Brain microvascular endothelial cell (primary cell): ENCODE measurements at regions not wholly inside any gene's neighbourhood (a gene's known extent, or its start where the extent isn't known, plus 50 kb on each side); places are given as distances from the start of the nearest gene placed in this dataset.
A peak's percentile ranks its signal among the peaks of the same experiment; 100 is the strongest.

Source experiments
- DNase-seq: peaks from one replicate; pipeline ENCODE4 v3.0.0-alpha.2; 2020
- H3K27ac ChIP-seq: fragments of 250-450 bp; sonication (Bioruptor Pico); 2 replicates; pipeline ENCODE4 v1.5.1; 2020; ENCODE audit warnings: mild to moderate bottlenecking, moderate library complexity
- H3K27me3 ChIP-seq: fragments of 250-450 bp; sonication (Bioruptor Pico); replicated peaks from 2 replicates; pipeline ENCODE4 v1.5.1; 2020; ENCODE audit warnings: mild to moderate bottlenecking
- H3K36me3 ChIP-seq: fragments of 250-450 bp; sonication (Bioruptor Pico); replicated peaks from 2 replicates; pipeline ENCODE4 v1.5.1; 2020; ENCODE audit warnings: mild to moderate bottlenecking
- H3K4me3 ChIP-seq: 2 replicates; pipeline ENCODE4 v1.5.1; 2011; ENCODE audit warnings: low read depth, mild to moderate bottlenecking, control low read depth, low read length, moderate library complexity
- CTCF ChIP-seq: IDR thresholded peaks from 2 replicates; pipeline ENCODE4 v1.5.1; 2011; ENCODE audit warnings: low read depth, mild to moderate bottlenecking, moderate library complexity, low read length, control low read depth, inconsistent platforms; ENCODE audit errors: missing control alignments
- in situ Hi-C: cut with HindIII; loops from 2 replicates; pipeline ENCODE4 v1.10.0; 2017; ENCODE audit warnings: low sequenced_read_pairs, low pct_ligation_motif_present

GRCh38 chr1:50349242-50349565, 74.0 kb downstream of the DMRTA2 start:
- no peak for TF ChIP-seq CTCF
- no peak for DNase-seq
- Histone ChIP-seq H3K27ac (no peak overlapping the region), H3K27me3 (no peaks in the 10 kb centered on the region), H3K4me3 (no peak overlapping the region), H3K36me3 (no peaks in the 10 kb centered on the region)
- in situ Hi-C loops = no loop called here

GRCh38 chr1:50348449-50349241, 74.6 kb downstream of the DMRTA2 start:
- Histone ChIP-seq H3K36me3 (no peaks in the 10 kb centered on the region), H3K4me3 (no peak overlapping the region), H3K27me3 (no peaks in the 10 kb centered on the region), H3K27ac (no peak overlapping the region)
- in situ Hi-C loops = no loop called here
- DNase-seq = peak; percentile 66
- peak; percentile 86 for TF ChIP-seq CTCF

GRCh38 chr1:50347933-50348332, 75.3 kb downstream of the DMRTA2 start:
- no peak for DNase-seq
- in situ Hi-C loops = no loop called here
- Histone ChIP-seq H3K4me3 (no peak overlapping the region), H3K27ac (no peak overlapping the region), H3K27me3 (no peaks in the 10 kb centered on the region), H3K36me3 (no peaks in the 10 kb centered on the region)
- no peak for TF ChIP-seq CTCF

- H3K27me3 ChIP-seq = no peaks in the 10 kb centered on the region
- in situ Hi-C loops = no loop called here
- no peaks in the 10 kb centered on the region for H3K36me3 ChIP-seq
- DNase-seq = no peak
- no peak overlapping the region for H3K27ac ChIP-seq
- no peak for TF ChIP-seq CTCF
- H3K4me3 ChIP-seq = no peak overlapping the region
These were observed 76.6 kb downstream of the DMRTA2 start for GRCh38 chr1:50346621-50347020.

GRCh38 chr1:50343323-50343722, 79.9 kb downstream of the DMRTA2 start:
- Histone ChIP-seq H3K4me3 (no peak overlapping the region), H3K27ac (no peak overlapping the region), H3K27me3 (no peaks in the 10 kb centered on the region), H3K36me3 (no peaks in the 10 kb centered on the region)
- TF ChIP-seq CTCF = no peak
- in situ Hi-C loops = no loop called here
- no peak for DNase-seq

- in situ Hi-C loops = no loop called here
- no peaks in the 10 kb centered on the region for H3K36me3 ChIP-seq
- no peak overlapping the region for H3K4me3 ChIP-seq
- H3K27ac ChIP-seq = no peak overlapping the region
- H3K27me3 ChIP-seq = no peaks in the 10 kb centered on the region
- TF ChIP-seq CTCF = no peak
- no peak for DNase-seq
These were observed 80.7 kb downstream of the DMRTA2 start for GRCh38 chr1:50342525-50342924.
